Lung (tissue), 11 donors: ENCODE measurements at regions not wholly inside any gene's neighbourhood (a gene's known extent, or its start where the extent isn't known, plus 50 kb on each side); places are given as distances from the start of the nearest gene placed in this dataset.

ENCODE experiments used
- ATAC-seq: fragments of 200-7000 bp; cut with Tn5 transposase; one replicate; pipeline ENCODE4 v1.9.1; 2020; ENCODE audit warnings: moderate number of reproducible peaks; ENCODE audit not compliant: insufficient read depth, low FRiP score
- DNase-seq, 3 donors: peaks; one replicate each; pipeline ENCODE4 v3.0.0-alpha.2; 2013 to 2017
- H3K27ac ChIP-seq, 2 donors: one replicate each; pipeline ENCODE4 v1.5.1; 2013; ENCODE audit warnings: mild to moderate bottlenecking in 2 of 2, moderate library complexity in 2 of 2, control low read depth in 1 of 2, inconsistent platforms in 1 of 2, low read depth in 1 of 2, low read length in 1 of 2
- H3K27me3 ChIP-seq, 3 donors: one replicate each; pipeline ENCODE4 v1.5.1; 2013; ENCODE audit warnings: low read length in 2 of 3; ENCODE audit not compliant: control insufficient read depth in 3 of 3, insufficient read depth in 3 of 3
- H3K36me3 ChIP-seq, 4 donors: one replicate each; pipeline ENCODE4 v1.5.1; 2013; ENCODE audit warnings: low read length in 4 of 4, mild to moderate bottlenecking in 1 of 4, moderate library complexity in 1 of 4; ENCODE audit not compliant: control insufficient read depth in 4 of 4, insufficient read depth in 4 of 4
- H3K4me1 ChIP-seq, 5 donors: one replicate each; pipeline ENCODE4 v1.5.1; 2013; ENCODE audit warnings: low read length in 5 of 5, mild to moderate bottlenecking in 2 of 5, moderate library complexity in 1 of 5; ENCODE audit not compliant: control insufficient read depth in 5 of 5, insufficient read depth in 5 of 5
- H3K4me3 ChIP-seq: one replicate; pipeline ENCODE4 v1.5.1; 2013; ENCODE audit warnings: mild to moderate bottlenecking, control low read depth, moderate library complexity
- H3K9ac ChIP-seq, 2 donors: one replicate each; pipeline ENCODE4 v1.5.1; 2013; ENCODE audit warnings: low read length in 2 of 2, control low read depth in 1 of 2; ENCODE audit not compliant: insufficient read depth in 1 of 2
- H3K9me3 ChIP-seq, 4 donors: one replicate each; pipeline ENCODE4 v1.5.1; 2013; ENCODE audit warnings: low read length in 3 of 4, mild to moderate bottlenecking in 1 of 4, moderate library complexity in 1 of 4; ENCODE audit not compliant: control insufficient read depth in 4 of 4, insufficient read depth in 3 of 4
- CTCF ChIP-seq: IDR thresholded peaks from 2 replicates; pipeline ENCODE4 v1.5.1; 2012; ENCODE audit warnings: mild to moderate bottlenecking; ENCODE audit errors: control extremely low read depth, extremely low read depth
- WGBS, 2 donors: extraction: QIAGEN DNeasy Blood & Tissue Kit; methylation state at CpG; one replicate each; pipeline ENCODE4 v1.1.7; 2013; 5-methylcytosine and 5-hydroxymethylcytosine counted together
- donor health status: control.
- donor health status: control.
- donor health status: Bipolar disorder and iron deficiency.
- donor health status: healthy.
- donor health status: DM: yes; HTN: yes; CAD: no.

- Histone ChIP-seq H3K9me3 (no peaks in the 10 kb centered on the region), H3K4me3 (no peak overlapping the region), H3K27me3 (no peaks in the 10 kb centered on the region), H3K36me3 (no peaks in the 10 kb centered on the region), H3K4me1 (no peaks in the 10 kb centered on the region), H3K9ac (no peak overlapping the region), H3K27ac (no peak overlapping the region)
- 42 to 49% methylated on average over 3 of the region's 3 CpGs for WGBS, 2 donors
- no peak for ATAC-seq
- DNase-seq, result no peak
- TF ChIP-seq CTCF, result no peak
These were observed 338.1 kb upstream of the ADAMTS16 start for GRCh38 chr5:4802044-4802443.

GRCh38 chr5:4804691-4805360 lies 335.3 kb upstream of the ADAMTS16 start:
- no peak for TF ChIP-seq CTCF
- Histone ChIP-seq H3K4me1 (no peaks in the 10 kb centered on the region), H3K9me3 (no peaks in the 10 kb centered on the region)

GRCh38 chr5:4815002-4815401 lies 325.1 kb upstream of the ADAMTS16 start:
- TF ChIP-seq CTCF, result no peak
- H3K9me3 ChIP-seq, result peaks cover 0 to 3% (median 0%) of the 10 kb centered on the region in 4 donors
- DNase-seq (no peak), ATAC-seq (no peak)
- H3K4me3 ChIP-seq, result no peak overlapping the region
- H3K36me3 ChIP-seq, result no peaks in the 10 kb centered on the region
- WGBS, 2 donors, result 79 to 85% methylated on average over 3 of the region's 3 CpGs
- no peak overlapping the region for H3K27ac ChIP-seq
- H3K4me1 ChIP-seq, result no peaks in the 10 kb centered on the region
- H3K27me3 ChIP-seq, result no peaks in the 10 kb centered on the region
- no peak overlapping the region for H3K9ac ChIP-seq

More at GRCh38 chr5:4804691-4805360, 335.3 kb upstream of the ADAMTS16 start:
- Histone ChIP-seq H3K36me3 (no peaks in the 10 kb centered on the region), H3K27me3 (no peaks in the 10 kb centered on the region), H3K4me3 (no peak overlapping the region), H3K27ac (no peak overlapping the region), H3K9ac (no peak overlapping the region)
- DNase-seq, result no peak
- no peak for ATAC-seq
- 76% methylated on average over 12 of the region's 12 CpGs for WGBS, 2 donors

GRCh38 chr5:4817767-4818166 lies 322.4 kb upstream of the ADAMTS16 start:
- no peaks in the 10 kb centered on the region for H3K27me3 ChIP-seq
- no peaks in the 10 kb centered on the region for H3K36me3 ChIP-seq
- no peak overlapping the region for H3K9ac ChIP-seq
- no peak for TF ChIP-seq CTCF
- no peak overlapping the region for H3K27ac ChIP-seq
- ATAC-seq (no peak), DNase-seq (no peak)
- no peaks in the 10 kb centered on the region for H3K4me1 ChIP-seq
- H3K4me3 ChIP-seq, result no peak overlapping the region
- peaks cover 0 to 3% (median 0%) of the 10 kb centered on the region in 4 donors for H3K9me3 ChIP-seq
- 50 to 61% methylated on average over 2 of the region's 2 CpGs for WGBS, 2 donors
